Cerebellar cortex (tissue), 1 donor: ENCODE measurements at regions not wholly inside any gene's neighbourhood (a gene's known extent, or its start where the extent isn't known, plus 50 kb on each side); places are given as distances from the start of the nearest gene placed in this dataset.
"Not testable (repeated sequence)": the region's sequence is repeated elsewhere in the genome, so short reads cannot be mapped to it uniquely, and the experiment has no call there.

Experiments used
- DNase-seq: peaks from one replicate; pipeline ENCODE4 v3.0.0-alpha.2; 2015; ENCODE audit warnings: low spot score

DNA sequence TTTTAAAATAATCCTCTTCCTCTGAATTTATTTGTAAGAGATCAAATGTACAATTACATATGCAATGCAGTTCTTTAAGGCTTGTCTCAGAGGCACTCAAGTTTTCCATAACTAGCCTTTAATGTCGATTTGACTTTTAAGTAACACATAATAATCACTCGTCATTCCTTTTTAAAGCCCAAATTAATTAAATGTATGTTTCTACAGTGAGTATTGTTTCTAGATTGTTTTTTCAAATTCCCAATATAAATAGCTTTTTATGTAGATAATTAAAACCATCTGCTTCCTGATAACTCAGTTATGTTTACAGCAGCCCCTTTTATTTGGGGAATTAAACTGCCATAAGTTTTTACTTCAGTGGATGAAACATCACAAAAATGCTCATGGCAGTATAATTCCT lies 185.1 kb downstream of the ETNK1 start:
- DNase-seq = no peak

- no peak for DNase-seq
Observed at GRCh38 chr12:22812531-22812930, 187.6 kb downstream of the ETNK1 start.

- no peak for DNase-seq
Observed at GRCh38 chr12:22821985-22822384, 197.0 kb downstream of the ETNK1 start.

GRCh38 chr12:22826026-22826425 lies 201.1 kb downstream of the ETNK1 start:
- no peak for DNase-seq

DNA sequence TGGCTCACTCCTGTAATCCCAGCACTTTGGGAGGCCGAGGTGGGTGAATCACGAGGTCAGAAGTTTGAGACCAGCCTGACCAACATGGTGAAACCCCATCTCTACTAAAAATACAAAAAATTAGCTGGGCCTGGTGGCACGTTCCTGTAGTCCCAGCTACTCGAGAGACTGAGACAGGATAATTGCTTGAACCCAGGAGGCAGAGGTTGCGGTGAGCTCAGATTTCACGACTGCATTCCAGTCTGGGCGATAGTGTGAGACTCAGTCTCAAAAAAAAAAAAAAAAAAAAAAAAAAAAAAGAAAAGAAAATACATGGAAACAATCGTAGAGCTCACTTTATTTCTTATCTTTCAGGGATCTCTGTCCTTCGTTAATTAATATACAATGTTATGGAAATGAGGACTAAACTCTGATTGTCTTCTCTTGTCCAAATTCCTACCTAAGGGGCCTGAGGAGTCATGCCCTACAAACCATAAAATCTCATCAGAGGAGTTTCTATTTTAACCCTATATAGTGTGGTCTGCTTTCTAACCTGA lies 201.5 kb downstream of the ETNK1 start:
- DNase-seq = not testable (repeated sequence)

- DNase-seq = no peak
Observed at GRCh38 chr12:22828066-22828465, 203.1 kb downstream of the ETNK1 start.

DNA sequence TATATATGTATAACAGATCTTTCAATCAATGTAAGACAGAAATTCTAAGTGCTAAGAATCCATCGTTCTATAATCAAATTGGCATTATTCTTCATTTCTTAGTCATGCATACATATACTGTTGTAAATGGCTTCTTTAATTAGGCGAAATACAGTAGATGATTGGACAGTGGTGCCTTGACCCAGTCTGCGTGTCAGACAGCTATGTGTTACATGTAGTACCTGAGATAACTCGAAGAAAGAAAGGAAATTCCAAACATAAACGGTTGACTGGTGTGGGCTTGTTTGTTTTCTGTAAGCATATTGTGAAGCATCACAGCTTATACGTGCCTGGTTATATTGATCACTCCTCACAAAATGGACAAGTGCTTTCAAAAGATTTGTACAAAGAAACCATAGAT lies 210.5 kb downstream of the ETNK1 start:
- DNase-seq = no peak

GRCh38 chr12:22850185-22850584 lies 225.2 kb downstream of the ETNK1 start:
- no peak for DNase-seq

GRCh38 chr12:22851532-22851931 lies 226.6 kb downstream of the ETNK1 start:
- DNase-seq = no peak

DNA sequence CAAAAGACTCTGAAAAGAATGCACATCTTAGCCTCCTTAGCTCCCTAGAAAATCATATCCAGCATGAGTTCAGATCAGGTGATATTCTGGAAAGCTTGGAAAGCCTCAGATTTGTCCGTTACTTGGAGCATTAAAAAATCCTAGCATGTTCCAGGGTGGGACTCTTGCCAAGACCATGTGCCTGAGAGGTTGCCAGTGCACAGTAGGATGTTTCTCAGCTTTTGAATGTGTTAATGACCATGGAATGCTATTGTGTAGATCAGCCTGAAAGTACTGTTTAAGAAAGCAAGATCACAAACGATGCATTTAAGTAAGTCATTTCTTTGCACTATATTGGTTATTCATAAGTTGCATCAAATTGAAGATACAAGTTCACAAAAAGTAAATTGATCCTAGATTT lies 230.5 kb downstream of the ETNK1 start:
- DNase-seq = peak; percentile 5

DNA sequence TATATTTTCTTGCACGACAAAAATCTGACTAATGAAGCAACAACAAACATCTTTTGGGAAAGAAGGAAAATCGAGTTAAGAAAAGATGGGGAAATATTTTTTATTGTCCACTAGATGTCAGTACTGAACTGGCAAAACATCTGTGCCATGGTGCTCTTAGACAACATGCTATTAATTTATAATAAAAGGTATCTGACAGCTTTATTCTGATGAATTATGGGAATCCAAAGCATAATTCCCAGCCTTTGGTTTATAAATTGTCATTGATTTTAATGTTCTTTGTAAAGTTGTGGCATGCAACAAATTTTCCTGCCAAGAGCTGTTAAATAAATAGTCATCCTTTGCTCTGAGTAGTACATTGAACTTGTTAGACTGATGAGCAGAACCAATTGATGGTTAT lies 231.2 kb downstream of the ETNK1 start:
- peak; percentile 20 for DNase-seq

GRCh38 chr12:22858849-22859570 lies 234.0 kb downstream of the ETNK1 start:
- DNase-seq = no peak

- no peak for DNase-seq
Observed at GRCh38 chr12:22860926-22861325, 236.0 kb downstream of the ETNK1 start.

- DNase-seq = no peak
Observed at GRCh38 chr12:22865822-22866221, 240.9 kb downstream of the ETNK1 start.

GRCh38 chr12:22866406-22866805 lies 241.4 kb downstream of the ETNK1 start:
- no peak for DNase-seq

DNA sequence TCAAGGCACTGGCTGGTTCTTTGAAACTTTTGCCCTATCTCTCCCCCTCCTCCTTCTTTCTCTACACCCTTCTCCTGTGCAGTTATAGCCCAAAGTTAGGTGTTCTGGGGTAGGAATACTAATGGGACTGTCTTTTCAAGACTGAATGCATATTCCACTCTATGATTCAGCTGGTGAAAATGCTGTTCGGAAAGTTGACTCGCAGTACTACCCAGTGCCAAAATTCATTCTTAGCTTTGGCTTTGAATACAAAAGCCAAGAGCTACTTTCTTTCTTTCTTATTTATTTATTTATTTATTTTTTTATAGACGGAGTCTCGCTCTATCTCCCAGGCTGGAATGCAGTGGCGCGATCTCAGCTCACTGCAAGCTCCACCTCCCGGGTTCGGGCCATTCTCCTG lies 249.2 kb downstream of the ETNK1 start:
- no peak for DNase-seq

GRCh38 chr12:22876262-22876661 lies 251.3 kb downstream of the ETNK1 start:
- no peak for DNase-seq

DNA sequence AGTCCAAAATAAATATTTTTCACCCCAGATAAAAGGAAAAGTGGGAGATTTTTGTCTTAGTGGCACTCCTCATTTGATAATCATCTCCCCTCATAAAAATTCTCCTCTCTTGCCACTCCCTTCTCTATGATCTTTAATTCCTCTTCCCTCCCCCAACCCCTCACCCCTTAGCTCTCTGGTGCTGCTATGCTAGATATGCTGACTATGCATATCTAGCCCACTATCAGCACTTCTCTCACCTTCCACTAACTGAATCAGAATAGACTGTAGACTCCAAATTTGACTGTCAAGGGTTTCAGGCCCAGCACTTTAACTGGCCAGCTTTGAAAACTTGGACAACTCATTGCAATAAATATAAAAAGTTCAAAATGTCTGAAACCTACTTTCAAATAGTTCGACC lies 254.2 kb downstream of the ETNK1 start:
- no peak for DNase-seq

DNA sequence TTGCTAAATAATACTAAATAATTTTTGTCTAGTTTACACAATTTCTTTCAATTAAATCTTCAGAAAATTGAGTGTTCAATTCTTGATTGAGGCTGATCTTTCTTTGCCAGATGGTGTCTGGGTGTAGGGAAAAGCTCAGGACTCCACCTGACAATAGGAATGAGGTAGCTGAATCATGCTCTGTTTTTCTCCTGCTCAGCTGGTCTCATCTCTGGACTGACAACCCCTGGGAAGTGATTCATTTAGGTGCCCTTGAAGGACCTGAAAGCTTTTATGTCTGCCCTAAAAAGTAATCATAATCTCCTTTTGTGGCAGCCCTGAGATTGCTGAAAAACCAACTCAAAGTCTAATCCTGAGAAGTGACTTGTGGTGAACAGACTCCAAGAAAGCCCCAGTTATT lies 255.4 kb downstream of the ETNK1 start:
- no peak for DNase-seq

DNA sequence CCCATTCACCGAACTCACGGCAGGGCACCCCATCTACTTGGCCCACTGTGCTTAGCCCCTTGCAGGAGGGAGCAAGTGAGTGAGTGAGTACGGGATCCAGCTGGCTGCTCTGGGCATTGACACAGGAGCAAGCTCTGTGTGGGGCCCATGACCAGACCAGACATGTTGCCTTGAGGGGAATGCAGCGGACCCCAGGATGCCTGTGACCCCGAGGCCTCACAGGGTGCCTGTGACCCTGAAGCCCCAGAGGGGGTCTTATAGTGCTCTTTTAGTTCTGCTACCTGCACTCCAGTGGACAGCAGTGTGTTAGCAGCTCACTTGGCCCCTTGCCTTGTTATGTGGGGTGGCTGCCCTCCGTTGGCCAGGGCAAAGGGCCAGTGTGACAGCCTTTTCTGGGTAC lies 255.8 kb downstream of the ETNK1 start:
- DNase-seq = no peak

- no peak for DNase-seq
Observed at GRCh38 chr12:22881878-22882385, 257.0 kb downstream of the ETNK1 start.

DNA sequence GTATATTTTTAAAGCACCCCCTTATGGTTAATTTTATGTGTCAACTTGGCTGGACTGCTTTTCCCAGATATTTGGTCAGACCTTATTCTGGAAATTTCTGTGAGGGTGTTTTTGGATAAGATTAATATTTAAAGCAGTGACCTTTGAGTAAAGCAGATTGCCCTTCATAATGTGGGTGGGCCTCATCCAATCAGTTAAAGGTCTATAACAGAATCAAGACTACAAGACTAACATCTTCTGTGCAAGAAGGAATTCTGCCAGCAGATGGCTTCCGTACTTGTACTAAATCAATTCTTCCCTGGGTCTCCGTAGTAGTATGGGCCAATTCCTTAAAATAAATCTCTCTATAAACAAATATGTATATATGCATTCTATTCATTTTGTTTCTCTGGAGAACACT lies 257.6 kb downstream of the ETNK1 start:
- no peak for DNase-seq

DNA sequence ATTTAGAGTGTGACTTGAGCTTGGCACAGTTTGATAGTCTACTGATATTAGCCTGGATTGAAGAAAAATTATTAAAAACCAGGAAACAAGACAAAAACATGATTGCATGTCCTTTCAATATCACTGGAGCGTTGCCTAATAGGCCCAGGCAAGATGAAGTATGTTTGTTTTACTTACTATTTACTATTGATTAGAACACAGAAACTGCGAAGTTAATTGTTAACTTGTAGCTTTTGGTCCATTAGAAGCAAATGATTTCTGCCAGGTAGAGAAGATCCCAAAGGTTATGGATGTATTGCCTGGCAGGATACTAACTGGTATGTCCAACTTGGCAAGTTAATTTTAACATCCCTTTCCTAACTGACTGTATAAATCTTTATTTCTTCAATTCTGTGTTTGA lies 268.9 kb downstream of the ETNK1 start:
- DNase-seq = no peak

GRCh38 chr12:22899184-22899583 lies 274.2 kb downstream of the ETNK1 start:
- DNase-seq = no peak
